H9 (cell line): ENCODE measurements at regions not wholly inside any gene's neighbourhood (a gene's known extent, or its start where the extent isn't known, plus 50 kb on each side); places are given as distances from the start of the nearest gene placed in this dataset.

Source experiments
- DNase-seq: peaks from one replicate; pipeline ENCODE4 v3.0.0-alpha.2; 2017
- H2AFZ ChIP-seq: one replicate; pipeline ENCODE4 v1.6.1; 2013; ENCODE audit warnings: mild to moderate bottlenecking, low read length, control low read depth, moderate library complexity
- H2AK5ac ChIP-seq: 2 replicates; pipeline ENCODE4 v1.6.1; 2013; ENCODE audit warnings: low read length, control low read depth, mixed read lengths; ENCODE audit not compliant: insufficient read length
- H2BK120ac ChIP-seq: one replicate; pipeline ENCODE4 v1.6.1; 2013; ENCODE audit warnings: low read depth, mild to moderate bottlenecking, low read length, control low read depth, inconsistent platforms; ENCODE audit not compliant: poor library complexity, severe bottlenecking
- H2BK12ac ChIP-seq: 2 replicates; pipeline ENCODE4 v1.6.1; 2013; ENCODE audit warnings: low read length, control low read depth, mixed read lengths, low read depth; ENCODE audit not compliant: insufficient read length
- H2BK15ac ChIP-seq: 2 replicates; pipeline ENCODE4 v1.6.1; 2013; ENCODE audit warnings: low read depth, low read length, control low read depth
- H2BK20ac ChIP-seq: one replicate; pipeline ENCODE4 v1.6.1; 2013; ENCODE audit warnings: low read depth, mild to moderate bottlenecking, low read length, control low read depth, inconsistent platforms; ENCODE audit not compliant: poor library complexity, severe bottlenecking
- H2BK5ac ChIP-seq: 2 replicates; pipeline ENCODE4 v1.6.1; 2013; ENCODE audit warnings: low read length, control low read depth, mixed read lengths; ENCODE audit not compliant: insufficient read length
- H3K14ac ChIP-seq: 2 replicates; pipeline ENCODE4 v1.6.1; 2013; ENCODE audit warnings: low read length, control low read depth; ENCODE audit not compliant: insufficient read depth
- H3K18ac ChIP-seq: 2 replicates; pipeline ENCODE4 v1.6.1; 2013; ENCODE audit warnings: low read depth, mild to moderate bottlenecking, mixed read lengths, low read length, control low read depth; ENCODE audit not compliant: insufficient read length
- H3K23ac ChIP-seq: 2 replicates; pipeline ENCODE4 v1.6.1; 2013; ENCODE audit warnings: low read length, control low read depth, mixed read lengths, low read depth; ENCODE audit not compliant: insufficient read length
- H3K23me2 ChIP-seq: 2 replicates; pipeline ENCODE4 v1.6.1; 2013; ENCODE audit warnings: low read depth, mild to moderate bottlenecking, mixed read lengths, low read length, control low read depth; ENCODE audit not compliant: insufficient read length, poor library complexity, severe bottlenecking
- H3K27ac ChIP-seq: 2 replicates; pipeline ENCODE4 v1.5.1; 2013; ENCODE audit warnings: low read length, control low read depth, mixed read lengths, low read depth; ENCODE audit not compliant: insufficient read length
- H3K27me3 ChIP-seq: 2 replicates; pipeline ENCODE4 v1.6.1; 2013; ENCODE audit warnings: low read length, control low read depth, inconsistent platforms; ENCODE audit not compliant: insufficient read depth
- H3K4ac ChIP-seq: 2 replicates; pipeline ENCODE4 v1.6.1; 2013; ENCODE audit warnings: low read depth, mild to moderate bottlenecking, control low read depth, inconsistent platforms, low read length, moderate library complexity
- H3K4me1 ChIP-seq: 2 replicates; pipeline ENCODE4 v1.6.1; 2013; ENCODE audit warnings: low read length, control low read depth, inconsistent platforms; ENCODE audit not compliant: insufficient read depth
- H3K4me2 ChIP-seq: 2 replicates; pipeline ENCODE4 v1.6.1; 2013; ENCODE audit warnings: low read length, control low read depth, mixed read lengths; ENCODE audit not compliant: insufficient read length, insufficient read depth
- H3K56ac ChIP-seq: 2 replicates; pipeline ENCODE4 v1.6.1; 2013; ENCODE audit warnings: low read depth, mild to moderate bottlenecking, mixed read lengths, low read length, control low read depth; ENCODE audit not compliant: insufficient read length
- H3K79me1 ChIP-seq: 2 replicates; pipeline ENCODE4 v1.6.1; 2013; ENCODE audit warnings: low read depth, mild to moderate bottlenecking, moderate library complexity, low read length, control low read depth, inconsistent platforms; ENCODE audit not compliant: insufficient read depth, poor library complexity, severe bottlenecking
- H3K79me2 ChIP-seq: 2 replicates; pipeline ENCODE4 v1.6.1; 2013; ENCODE audit warnings: low read length, control low read depth, inconsistent platforms; ENCODE audit not compliant: insufficient read depth
- H3K9ac ChIP-seq: 2 replicates; pipeline ENCODE4 v1.6.1; 2013; ENCODE audit warnings: low read length, control low read depth, mixed read lengths; ENCODE audit not compliant: insufficient read length; ENCODE audit errors: extremely low read depth
- H3K9me3 ChIP-seq: one replicate; pipeline ENCODE4 v1.6.1; 2013; ENCODE audit warnings: low read depth, low read length, inconsistent platforms; ENCODE audit not compliant: control insufficient read depth
- H3T11ph ChIP-seq: one replicate; pipeline ENCODE4 v1.6.1; 2013; ENCODE audit warnings: mild to moderate bottlenecking, low read length, control low read depth, inconsistent platforms
- H4K20me1 ChIP-seq: one replicate; pipeline ENCODE4 v1.6.1; 2013; ENCODE audit not compliant: control insufficient read depth, insufficient read length, insufficient read depth
- H4K5ac ChIP-seq: 2 replicates; pipeline ENCODE4 v1.6.1; 2013; ENCODE audit warnings: low read depth, mild to moderate bottlenecking, mixed read lengths, low read length, control low read depth; ENCODE audit not compliant: insufficient read length
- H4K8ac ChIP-seq: replicated peaks from 2 replicates; pipeline ENCODE4 v1.6.1; 2013; ENCODE audit warnings: low read length, control low read depth, mixed read lengths, low read depth; ENCODE audit not compliant: insufficient read length
- H4K91ac ChIP-seq: 2 replicates; pipeline ENCODE4 v1.6.1; 2013; ENCODE audit warnings: low read depth, mild to moderate bottlenecking, moderate library complexity, mixed read lengths, low read length, control low read depth; ENCODE audit not compliant: insufficient read length
- H3K27ac Mint-ChIP-seq, 3 experiments: 2 replicates in 2 of 3; 3 replicates in 1 of 3; pipeline ENCODE4 v1.8.0; 2020 to 2021; ENCODE audit warnings: mixed read lengths in 3 of 3, mild to moderate bottlenecking in 1 of 3, moderate library complexity in 1 of 3
- H3K27me3 Mint-ChIP-seq: 2 replicates; pipeline ENCODE4 v1.8.0; 2021; ENCODE audit warnings: low read depth, mild to moderate bottlenecking, moderate library complexity, mixed read lengths
- H3K36me3 Mint-ChIP-seq, 3 experiments: 2 replicates in 2 of 3; 3 replicates in 1 of 3; pipeline ENCODE4 v1.8.0; 2020 to 2021; ENCODE audit warnings: low read depth in 3 of 3, mixed read lengths in 3 of 3; ENCODE audit not compliant: insufficient read depth in 1 of 3
- H3K4me1 Mint-ChIP-seq, 2 experiments: 2 replicates each; pipeline ENCODE4 v1.8.0; 2020; ENCODE audit warnings: mixed read lengths in 2 of 2
- H3K4me3 Mint-ChIP-seq, 2 experiments: 2 replicates in 1 of 2; 3 replicates in 1 of 2; pipeline ENCODE4 v1.8.0; 2020 to 2021; ENCODE audit warnings: mild to moderate bottlenecking in 2 of 2, mixed read lengths in 2 of 2, moderate library complexity in 1 of 2
- H3K9me3 Mint-ChIP-seq, 2 experiments: 2 replicates in 1 of 2; 3 replicates in 1 of 2; pipeline ENCODE4 v1.8.0; 2020; ENCODE audit warnings: mild to moderate bottlenecking in 2 of 2, mixed read lengths in 2 of 2, moderate library complexity in 1 of 2
- CTCF ChIP-seq: fragments of 200-600 bp; sonication (generic); conservative IDR thresholded peaks from 3 replicates; pipeline ENCODE4 v1.8.0; 2021; ENCODE audit warnings: antibody characterized with exemption, mild to moderate bottlenecking
- WGBS: extraction: QIAGEN DNeasy Blood & Tissue Kit; methylation state at CpG from one replicate; pipeline ENCODE4 v1.1.7; 2013; ENCODE audit warnings: missing lambda C conversion rate, low lambda C conversion rate, mixed read lengths; ENCODE audit not compliant: insufficient read length; ENCODE audit errors: extremely low coverage; 5-methylcytosine and 5-hydroxymethylcytosine counted together

- no peak overlapping the region for H3K9ac ChIP-seq
- H4K8ac ChIP-seq, result no peak overlapping the region
- DNase-seq, result no peak
- no peak overlapping the region for H3K4me2 ChIP-seq
- no CpG with 5 or more reads among the region's 7 CpGs for WGBS
- no peak overlapping the region for H2AK5ac ChIP-seq
- no peak overlapping the region for H2BK20ac ChIP-seq
- H3K4me1 ChIP-seq, result no peaks in the 10 kb centered on the region; the same call in 1 of the 2 replicates
- TF ChIP-seq CTCF, result no peak
- no peak overlapping the region for H2BK12ac ChIP-seq
- Mint-ChIP-seq H3K27me3 (peaks cover 4% of the 10 kb centered on the region), H3K36me3 (peaks cover 0 to 3% (median under 1%) of the 10 kb centered on the region in 3 experiments; a peak in 2 of 7 replicates), H3K4me3 (no peak overlapping the region), H3K4me1 (peaks cover 16 to 37% of the 10 kb centered on the region in 2 experiments), H3K27ac (no peak overlapping the region), H3K9me3 (peaks cover 0 to under 1% of the 10 kb centered on the region in 2 experiments; a peak in 2 of 5 replicates)
- H3K18ac ChIP-seq, result no peak overlapping the region
- no peaks in the 10 kb centered on the region for H3K23me2 ChIP-seq
- H2BK15ac ChIP-seq, result no peak overlapping the region
- H3K56ac ChIP-seq, result no peak overlapping the region
- H3K27ac ChIP-seq, result no peak overlapping the region
- no peaks in the 10 kb centered on the region for H4K20me1 ChIP-seq
- H3T11ph ChIP-seq, result no peak overlapping the region
- no peak overlapping the region for H2AFZ ChIP-seq
- no peak overlapping the region for H2BK5ac ChIP-seq
- H4K5ac ChIP-seq, result no peak overlapping the region
- H4K91ac ChIP-seq, result no peak overlapping the region
- H3K9me3 ChIP-seq, result no peaks in the 10 kb centered on the region
- no peaks in the 10 kb centered on the region for H3K27me3 ChIP-seq
- no peak overlapping the region for H3K14ac ChIP-seq
- H2BK120ac ChIP-seq, result no peak overlapping the region
- no peaks in the 10 kb centered on the region for H3K79me2 ChIP-seq
- H3K4ac ChIP-seq, result no peak overlapping the region
- H3K23ac ChIP-seq, result no peak overlapping the region
- no peaks in the 10 kb centered on the region for H3K79me1 ChIP-seq
Observed at GRCh38 chr17:74148901-74149596, 54.4 kb upstream of the RPL38 start.
